Epithelial cell of prostate (primary cell): ENCODE measurements at regions not wholly inside any gene's neighbourhood (a gene's known extent, or its start where the extent isn't known, plus 50 kb on each side); places are given as distances from the start of the nearest gene placed in this dataset.
A peak's percentile ranks its signal among the peaks of the same experiment; 100 is the strongest.

Experiments used
- DNase-seq: peaks from one replicate; pipeline ENCODE4 v3.0.0-alpha.2; 2011; ENCODE audit warnings: low read depth, low spot score
- H3K27ac ChIP-seq: fragments of 450-650 bp; 2 replicates; pipeline ENCODE4 v1.5.1; 2017; ENCODE audit warnings: mild to moderate bottlenecking

DNA sequence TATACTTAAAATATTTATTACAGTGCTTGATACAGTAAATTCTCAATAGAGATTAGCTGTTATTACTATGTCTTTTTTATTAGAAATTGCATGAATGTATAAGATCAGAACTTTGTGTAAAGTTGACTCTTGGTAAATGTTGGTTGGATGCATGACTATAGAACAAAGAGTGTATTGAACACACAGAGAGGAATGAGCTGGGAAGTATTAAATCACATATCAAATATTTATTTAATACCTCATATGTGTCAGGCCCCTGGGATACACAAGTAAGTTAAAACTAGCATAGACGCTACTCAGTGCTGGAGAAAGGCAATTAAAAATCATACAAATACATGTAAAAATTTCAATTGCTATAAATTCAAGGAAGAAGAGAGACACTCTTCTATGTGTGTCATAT lies 550.7 kb upstream of the TLE4 start:
- no peak overlapping the region for H3K27ac ChIP-seq
- no peak for DNase-seq

DNA sequence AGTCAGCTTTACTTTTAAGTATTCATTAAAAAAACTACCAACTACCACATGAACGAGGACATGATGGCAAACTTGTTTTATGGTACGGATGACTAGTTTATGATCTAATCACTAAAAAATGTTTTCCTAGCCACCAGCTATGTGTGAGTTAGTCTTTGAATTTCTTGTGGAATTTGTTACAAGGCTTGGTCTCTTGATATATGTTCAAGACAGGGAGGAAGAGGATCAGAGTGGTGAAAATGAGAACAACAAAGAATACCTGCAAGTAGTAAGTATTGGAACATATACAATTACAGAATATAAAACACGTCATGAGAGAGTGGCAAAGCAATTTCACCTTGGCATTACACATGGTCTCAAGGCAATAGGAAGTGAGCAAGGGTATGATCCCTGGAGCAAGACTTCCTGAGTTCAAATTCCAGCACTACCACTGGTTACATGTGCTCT lies 548.6 kb upstream of the TLE4 start:
- peak overlapping the region; percentile 89 for H3K27ac ChIP-seq
- peak; percentile 79 for DNase-seq

DNA sequence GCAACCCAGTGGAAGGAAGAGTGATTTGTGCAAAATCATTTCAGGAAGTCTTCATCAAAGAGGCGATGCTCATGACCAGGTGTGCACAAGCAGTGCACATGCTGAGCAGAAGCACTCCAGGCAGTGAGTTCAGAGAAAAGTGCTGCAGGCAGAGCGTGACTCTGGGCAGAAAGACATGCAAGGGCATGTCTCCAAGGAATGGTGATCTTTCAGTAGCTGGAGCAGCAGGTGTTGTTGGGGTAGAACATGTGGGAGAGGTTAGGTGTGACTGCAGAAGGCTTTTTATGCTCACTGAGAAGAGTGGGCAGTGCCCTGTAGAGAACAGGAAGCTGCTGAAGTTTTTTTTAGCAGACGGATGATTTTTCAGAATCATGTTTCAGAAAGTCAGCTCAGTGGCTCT lies 545.4 kb upstream of the TLE4 start:
- DNase-seq, result peak; percentile 82
- H3K27ac ChIP-seq, result peak overlapping the region; percentile 71

DNA sequence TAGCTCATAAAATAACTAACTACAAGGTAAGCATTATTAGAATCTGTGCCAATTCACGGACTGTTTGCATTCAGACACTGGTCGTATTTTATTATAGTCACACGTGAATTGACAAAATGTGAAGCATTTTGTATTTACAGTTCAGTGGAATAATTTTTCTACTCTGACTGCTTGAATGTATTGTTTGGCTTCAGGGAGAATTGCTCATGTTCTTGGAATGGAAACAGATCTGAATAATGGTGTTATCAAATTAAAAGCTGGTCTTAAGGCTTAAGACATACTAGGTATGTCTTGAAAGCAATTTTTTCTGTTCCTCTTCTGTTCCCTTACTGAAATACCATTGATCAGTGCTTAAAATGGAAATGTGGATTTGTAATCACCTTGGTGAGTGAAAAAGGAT lies 543.7 kb upstream of the TLE4 start:
- no peak for DNase-seq
- H3K27ac ChIP-seq, result peak overlapping the region; percentile 71

DNA sequence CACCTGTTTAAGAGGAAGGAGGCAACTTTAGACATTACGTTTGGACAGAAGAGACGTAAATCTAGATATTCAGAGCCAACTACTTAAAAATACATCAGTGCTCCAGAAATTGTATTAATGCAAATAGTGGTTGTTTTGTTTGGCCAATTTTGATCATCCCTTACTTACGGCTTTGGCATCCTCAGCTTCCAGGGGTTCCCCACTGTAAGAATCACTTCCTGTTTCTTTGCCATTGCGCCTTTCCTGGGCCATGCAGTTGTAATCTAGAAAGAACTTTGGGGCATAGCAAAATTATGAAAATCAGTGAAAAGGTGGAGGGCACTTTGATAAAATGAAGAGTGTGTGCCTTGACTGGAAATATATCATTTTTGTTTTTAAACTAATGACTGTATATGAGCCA lies 537.2 kb upstream of the TLE4 start:
- H3K27ac ChIP-seq, result no peak overlapping the region
- DNase-seq, result no peak

DNA sequence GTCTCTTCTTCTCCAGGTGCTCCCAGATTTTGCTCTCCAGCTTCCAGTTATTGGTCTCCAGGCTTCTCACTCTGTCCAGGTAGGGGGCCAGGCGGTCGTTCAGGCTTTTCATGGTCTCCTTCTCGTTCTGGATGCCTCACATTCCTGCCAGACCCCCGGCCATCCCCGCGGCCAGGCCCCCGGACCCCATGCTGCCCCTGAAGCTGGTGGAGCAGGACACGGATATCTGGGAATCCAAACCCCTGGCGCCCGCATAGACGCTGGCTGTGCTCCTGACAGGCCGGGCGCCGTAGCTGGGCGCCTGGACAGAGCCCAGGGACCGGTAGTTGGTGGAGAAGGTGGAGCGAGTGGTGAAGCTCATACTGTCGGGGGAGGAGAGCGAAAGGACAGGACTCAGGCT lies 534.4 kb upstream of the TLE4 start:
- no peak for DNase-seq
- H3K27ac ChIP-seq, result no peak overlapping the region

DNA sequence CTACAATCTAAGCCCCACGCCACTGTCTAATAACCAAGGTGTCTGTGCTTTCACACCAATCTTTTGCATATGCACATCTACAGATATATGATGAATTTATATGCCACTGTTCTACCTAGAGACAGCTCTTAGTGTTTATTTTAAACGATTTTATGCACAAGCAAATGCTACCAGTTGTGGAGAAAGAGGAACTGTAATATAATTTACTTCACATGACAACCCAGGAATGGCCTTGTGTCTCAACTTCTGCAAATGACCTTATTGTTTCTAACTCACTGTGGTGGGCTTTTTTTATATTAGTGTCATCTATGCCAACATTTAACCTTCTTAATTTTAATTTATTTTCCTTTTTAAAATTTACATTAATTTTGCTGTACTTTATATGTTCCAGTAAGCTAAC lies 531.1 kb upstream of the TLE4 start:
- H3K27ac ChIP-seq, result no peak overlapping the region
- DNase-seq, result no peak

DNA sequence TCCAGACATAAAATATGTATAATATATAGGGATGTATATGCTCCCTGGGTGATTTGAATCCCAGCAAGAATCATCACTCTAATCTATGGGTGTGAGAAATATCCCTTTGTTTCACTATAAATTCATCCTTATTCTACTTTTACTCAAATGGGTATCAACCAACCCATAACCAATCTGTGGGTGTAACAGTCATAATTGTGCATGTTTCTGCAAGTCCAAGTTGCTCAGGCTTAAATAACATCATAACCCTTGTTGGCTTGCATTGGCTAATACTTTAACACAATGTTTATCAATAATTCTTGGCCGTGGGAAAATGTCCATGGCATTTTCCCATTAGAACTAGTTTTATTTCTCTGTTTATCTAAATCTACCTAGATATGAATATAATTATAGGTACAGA lies 530.5 kb upstream of the TLE4 start:
- H3K27ac ChIP-seq, result no peak overlapping the region
- peak; percentile 22 for DNase-seq

DNA sequence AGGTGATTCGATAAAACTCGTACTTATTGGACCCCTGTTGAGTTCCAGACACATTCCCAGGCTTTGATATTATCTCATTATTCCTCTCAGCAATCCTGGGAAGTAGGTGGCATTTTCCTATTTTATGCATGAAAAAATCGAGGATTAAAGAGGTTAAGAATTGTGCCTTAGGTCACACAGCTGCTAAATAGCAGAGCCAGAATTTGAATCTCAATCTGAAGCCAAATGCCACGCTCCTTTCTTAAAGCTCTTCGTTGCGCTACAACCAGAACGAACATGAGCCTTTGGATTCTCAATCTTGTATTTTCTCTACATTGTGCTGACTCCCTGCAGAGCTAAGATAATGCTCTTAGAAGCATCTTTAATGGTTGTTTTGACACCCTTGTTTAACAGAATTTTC lies 527.8 kb upstream of the TLE4 start:
- no peak for DNase-seq
- no peak overlapping the region for H3K27ac ChIP-seq

DNA sequence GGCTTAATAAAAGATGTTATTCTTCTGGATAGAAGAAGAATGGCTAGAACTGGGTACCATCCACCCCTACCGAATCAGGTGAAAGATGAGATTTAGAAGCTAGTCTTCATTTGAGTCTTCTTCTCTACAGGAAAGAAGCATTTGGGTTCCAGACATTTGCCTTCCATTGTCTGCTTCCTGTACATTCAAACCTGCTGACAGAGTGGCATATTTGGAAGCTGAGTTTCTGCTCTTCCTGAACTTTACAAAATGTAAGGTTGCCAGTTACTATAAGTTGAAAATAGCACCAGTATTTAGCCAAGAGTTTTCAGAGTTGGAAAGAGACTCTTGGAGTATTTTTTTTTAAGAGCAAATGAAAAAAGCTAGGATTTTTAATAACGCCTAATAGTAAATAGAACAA lies 525.4 kb upstream of the TLE4 start:
- H3K27ac ChIP-seq, result no peak overlapping the region
- DNase-seq, result no peak

DNA sequence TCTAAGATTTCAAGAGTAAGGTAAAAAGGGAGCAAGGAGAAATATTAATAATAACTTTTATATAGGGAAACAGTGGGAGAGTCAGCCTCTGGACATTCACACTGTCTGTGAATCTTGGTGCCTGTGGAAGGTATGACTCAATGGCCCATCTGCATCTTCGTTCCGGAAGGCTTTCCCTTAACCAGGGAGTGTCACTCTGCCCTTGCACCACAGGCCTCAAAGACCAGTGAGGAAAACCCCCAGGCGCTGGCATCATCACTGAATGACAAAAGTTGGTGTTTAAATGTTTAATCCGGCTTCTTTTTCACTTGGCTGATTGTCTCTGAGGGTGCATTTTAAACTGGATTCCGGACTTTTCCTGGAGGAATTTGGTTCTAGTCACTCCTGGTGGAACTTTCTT lies 522.4 kb upstream of the TLE4 start:
- no peak overlapping the region for H3K27ac ChIP-seq

DNA sequence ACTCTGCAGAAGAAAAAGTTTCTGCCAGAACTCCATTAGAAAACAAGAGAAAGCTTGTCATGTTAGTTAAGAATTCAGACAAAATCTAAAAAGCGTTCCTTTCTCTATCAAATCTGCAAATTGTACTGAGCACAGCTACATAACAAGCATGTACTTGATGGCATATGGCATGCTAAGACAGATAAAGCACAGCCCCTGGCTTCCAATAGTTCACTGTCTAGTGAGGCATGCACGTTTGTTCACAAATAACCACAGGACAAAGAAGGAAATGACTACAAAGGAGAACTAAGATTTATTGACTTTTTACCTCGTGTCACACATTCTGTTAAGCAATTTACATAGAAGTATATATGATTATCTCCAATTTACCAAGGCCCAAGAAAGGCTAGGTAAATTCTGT lies 518.2 kb upstream of the TLE4 start:
- no peak overlapping the region for H3K27ac ChIP-seq
- peak; percentile 34 for DNase-seq

More for the DNA sequence above, 522.4 kb upstream of the TLE4 start:
- DNase-seq, result no peak

DNA sequence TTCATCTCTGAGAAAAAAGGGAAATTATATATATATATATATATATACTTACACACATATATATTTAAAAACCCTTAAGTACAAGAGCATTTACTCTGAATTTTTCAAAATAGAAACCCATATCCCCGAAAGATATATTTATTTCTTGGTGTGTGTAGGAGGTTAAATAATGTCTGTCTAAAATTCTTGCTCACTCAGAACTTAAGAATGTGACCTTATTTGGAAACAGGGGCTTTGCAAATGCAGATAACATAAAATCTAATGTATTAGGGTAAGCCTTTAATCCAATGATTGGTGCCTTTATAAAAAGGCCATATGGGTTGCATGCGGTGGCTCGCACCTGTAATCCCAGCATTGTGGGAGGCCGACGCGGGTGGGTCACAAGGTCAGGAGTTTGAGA lies 517.3 kb upstream of the TLE4 start:
- DNase-seq, result no peak
- H3K27ac ChIP-seq, result no peak overlapping the region

DNA sequence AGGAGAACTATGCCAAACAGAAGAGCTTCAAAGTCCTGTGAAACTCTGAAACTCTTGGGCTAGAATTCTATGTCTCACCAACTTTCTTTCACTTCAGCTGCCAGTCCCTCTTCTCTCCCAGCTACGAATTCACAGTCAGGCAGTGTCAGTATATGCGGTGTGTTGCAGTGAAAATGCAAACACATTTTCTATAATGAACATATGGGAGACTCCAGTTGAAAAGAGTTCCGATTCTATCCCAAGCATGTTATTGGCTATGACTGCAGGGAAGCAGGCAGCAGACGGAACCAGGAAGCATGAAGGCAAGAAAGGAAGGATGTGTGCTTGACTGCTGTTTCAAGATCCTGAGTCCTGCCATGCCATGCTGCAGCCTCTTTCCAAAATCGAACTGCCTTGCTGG lies 515.7 kb upstream of the TLE4 start:
- no peak for DNase-seq
- no peak overlapping the region for H3K27ac ChIP-seq

DNA sequence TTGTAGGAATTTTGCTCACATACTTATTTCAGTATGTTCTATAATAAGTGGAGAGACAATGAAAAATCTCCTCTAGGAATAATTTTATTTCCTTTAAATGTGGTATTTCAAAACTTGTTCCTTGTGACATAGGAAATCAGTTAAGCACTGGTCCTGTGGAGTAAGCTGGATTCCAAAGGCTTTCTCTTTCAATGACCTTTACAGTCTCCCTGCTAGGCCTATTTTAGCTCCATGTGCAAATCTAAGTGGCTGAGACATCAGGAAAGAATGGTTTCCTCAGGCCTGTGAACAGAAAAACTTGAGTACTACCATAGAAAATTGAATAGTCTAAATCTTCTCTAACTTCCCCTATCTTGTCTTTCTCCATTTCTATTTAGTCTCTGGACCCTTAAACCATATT lies 514.2 kb upstream of the TLE4 start:
- no peak for DNase-seq
- H3K27ac ChIP-seq, result no peak overlapping the region

DNA sequence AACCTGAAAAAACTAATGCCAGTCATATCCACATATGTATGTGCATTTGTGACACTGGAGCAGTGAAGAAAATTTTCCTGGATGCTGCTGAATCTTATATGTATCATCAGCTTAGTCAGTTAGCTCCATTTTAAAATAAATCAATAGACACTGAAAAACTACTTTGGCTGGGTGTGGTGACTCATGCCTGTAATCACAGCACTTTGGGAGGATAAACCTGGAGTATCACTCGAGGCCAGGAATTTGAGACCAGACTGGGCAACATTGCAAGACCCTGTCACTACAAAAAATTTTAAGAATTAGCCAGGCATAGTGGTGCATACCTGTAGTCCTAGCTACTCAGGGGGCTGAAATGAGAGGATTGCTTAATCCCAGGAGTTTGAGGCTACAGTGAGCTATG lies 511.0 kb upstream of the TLE4 start:
- DNase-seq, result no peak
- H3K27ac ChIP-seq, result no peak overlapping the region

DNA sequence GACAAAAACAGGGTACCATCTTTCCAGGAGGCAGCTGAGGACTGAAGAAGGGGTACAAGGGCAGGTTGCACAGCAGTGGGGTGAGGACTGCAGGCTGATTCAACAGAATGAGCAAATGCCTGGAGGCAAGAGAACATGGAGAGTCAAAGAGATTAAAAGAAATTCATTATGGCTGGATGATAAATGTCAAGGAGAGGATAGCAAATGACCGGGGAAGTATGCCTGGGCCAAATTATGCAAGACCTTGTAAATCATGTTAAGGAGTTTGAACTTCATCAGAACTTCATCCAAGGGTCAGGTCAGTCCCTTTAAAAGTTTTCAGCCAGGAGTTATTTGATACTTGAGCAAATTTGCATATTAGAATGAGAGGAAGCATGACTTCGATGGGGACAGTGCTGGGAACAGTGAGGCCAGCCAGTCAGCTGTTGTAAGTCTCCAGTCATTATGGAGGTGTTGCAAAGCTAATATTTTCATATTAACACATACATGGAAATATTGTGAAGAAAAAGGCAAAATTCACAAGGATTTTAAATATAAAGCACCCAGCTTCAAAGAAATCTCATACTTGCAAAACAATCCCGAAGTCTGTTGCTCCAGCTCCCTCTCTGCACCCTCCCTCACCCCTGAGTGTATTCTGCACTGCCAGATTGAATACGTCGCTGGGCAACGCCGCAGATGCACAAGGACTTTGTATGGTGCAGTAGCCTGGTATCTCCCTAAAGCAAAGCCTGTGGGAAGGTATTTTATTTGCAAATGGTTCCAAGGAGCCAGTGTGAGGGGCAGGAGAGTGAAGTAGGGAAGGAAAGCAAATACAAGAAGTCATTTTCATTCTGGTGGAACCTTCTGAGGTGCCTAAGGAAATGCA lies 509.8 kb upstream of the TLE4 start:
- no peak for DNase-seq
- no peak overlapping the region for H3K27ac ChIP-seq

DNA sequence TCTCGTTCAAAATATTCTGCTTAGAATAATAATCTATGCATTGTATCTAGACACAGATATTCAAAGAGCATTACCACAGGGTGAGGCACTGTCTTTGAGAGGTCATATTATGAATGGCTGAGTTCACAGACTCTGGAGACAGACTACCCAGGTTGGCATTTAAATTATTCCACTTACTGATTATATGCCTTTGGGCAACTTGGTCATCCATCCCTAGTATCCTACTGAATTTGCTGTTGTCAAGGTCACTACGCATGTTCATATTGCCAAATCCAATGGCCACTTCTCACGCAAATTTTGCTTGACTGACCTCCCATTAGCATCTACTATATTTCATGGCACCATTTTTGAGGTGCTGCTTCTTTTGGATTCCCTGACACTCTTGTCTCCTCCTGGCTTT lies 498.6 kb upstream of the TLE4 start:
- no peak overlapping the region for H3K27ac ChIP-seq
- no peak for DNase-seq

DNA sequence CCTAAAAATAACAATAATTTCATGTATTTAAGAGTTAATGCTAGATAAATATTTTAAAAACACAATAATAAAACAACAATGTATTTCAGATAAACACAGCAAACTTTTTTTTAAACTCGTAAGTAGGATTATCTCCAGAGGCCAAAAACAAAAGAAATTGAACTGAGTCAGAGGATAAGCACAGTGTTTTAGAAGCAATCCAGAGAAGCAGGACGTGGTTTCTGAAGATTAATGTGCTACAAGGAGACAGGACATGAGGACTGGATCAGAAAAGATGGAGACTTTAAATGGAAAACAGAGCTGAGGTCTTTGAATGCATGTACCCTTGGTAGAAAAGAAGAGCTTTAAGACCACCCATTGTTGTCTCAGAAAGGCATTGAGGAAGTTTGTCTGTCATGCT lies 491.2 kb upstream of the TLE4 start:
- no peak overlapping the region for H3K27ac ChIP-seq

DNA sequence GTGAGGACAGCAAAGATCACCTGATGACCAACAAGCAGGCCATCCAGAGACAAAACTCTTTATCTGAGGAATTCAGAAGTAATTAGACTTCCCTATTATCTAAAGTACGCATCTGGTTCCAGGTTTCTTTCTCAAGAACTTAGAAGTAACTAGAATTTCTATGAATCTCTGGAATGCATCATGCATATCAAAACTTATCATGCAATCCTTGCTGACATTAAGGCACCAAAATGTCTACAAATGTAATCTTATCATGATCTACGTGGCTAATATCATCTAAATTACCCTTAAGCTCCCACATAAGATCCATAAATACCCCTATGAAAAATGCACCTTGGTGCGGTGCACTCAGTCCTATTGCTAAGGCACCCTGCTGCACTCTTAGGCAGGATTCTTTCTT lies 488.1 kb upstream of the TLE4 start:
- no peak for DNase-seq
- H3K27ac ChIP-seq, result no peak overlapping the region

More for the DNA sequence above, 491.2 kb upstream of the TLE4 start:
- DNase-seq, result no peak

DNA sequence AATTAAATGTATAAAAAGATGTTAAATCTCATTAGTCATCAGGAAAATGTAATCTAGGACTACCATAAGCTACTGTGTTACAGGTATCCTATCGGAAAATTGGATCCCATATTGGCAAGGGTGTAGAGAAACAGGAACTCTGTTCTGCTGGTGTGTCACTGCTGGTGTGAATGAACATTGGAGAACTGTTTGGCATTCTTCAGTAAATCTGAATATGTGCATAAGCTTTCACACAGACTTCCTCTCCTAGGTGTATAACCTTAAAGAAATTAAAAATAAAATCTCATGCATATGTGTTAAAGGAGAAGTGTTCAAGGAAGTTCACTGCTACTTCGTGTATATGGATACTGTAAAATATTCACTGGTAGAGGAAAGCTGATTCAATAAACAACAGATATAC lies 484.6 kb upstream of the TLE4 start:
- DNase-seq, result no peak
- no peak overlapping the region for H3K27ac ChIP-seq

DNA sequence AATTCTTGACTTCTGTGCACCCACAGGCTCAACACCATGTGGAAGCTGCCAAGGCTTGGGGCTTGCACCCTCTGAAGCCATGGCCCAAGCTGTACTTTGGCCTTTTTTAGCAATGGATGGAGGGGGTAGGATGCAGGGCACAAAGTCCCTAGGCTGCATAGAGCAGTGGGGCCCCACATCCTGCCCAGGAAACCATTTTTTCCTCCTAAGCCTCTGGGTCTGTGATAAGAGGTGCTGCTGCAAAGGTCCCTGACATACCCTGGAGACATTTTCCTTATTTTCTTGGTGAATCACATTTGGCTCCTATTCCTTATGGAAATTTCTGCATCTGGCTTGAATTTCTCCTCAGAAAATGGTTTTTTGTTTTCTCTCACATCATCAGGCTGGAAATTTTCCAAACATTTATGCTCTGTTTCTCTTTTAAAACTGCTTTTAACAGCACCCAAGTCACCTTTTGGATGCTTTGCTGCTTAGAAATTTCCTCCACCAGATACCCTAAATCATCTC lies 482.7 kb upstream of the TLE4 start:
- no peak for DNase-seq
- H3K27ac ChIP-seq, result no peak overlapping the region
